ENCODE measurements at regions not wholly inside any gene's neighbourhood (a gene's known extent, or its start where the extent isn't known, plus 50 kb on each side); places are given as distances from the start of the nearest gene placed in this dataset.

- H3K79me2 ChIP-seq (ENCODE audit: insufficient read depth, low read length), result no peaks in the 10 kb centered on the region
- no peak overlapping the region for H3K4me3 ChIP-seq (replicated peaks in 1 of 3; ENCODE audit: insufficient read depth in 1 of 3, low read depth in 2 of 3, low read length in 3 of 3)
- no peak for DNase-seq (ENCODE audit: low spot score)
- no peaks in the 10 kb centered on the region for H3K36me3 ChIP-seq (replicated peaks in 1 of 2; ENCODE audit: control insufficient read depth in 1 of 2, insufficient read depth in 2 of 2, low read length in 2 of 2)
- no peaks in the 10 kb centered on the region for H3K9me3 ChIP-seq (ENCODE audit: low read length)
- ATAC-seq, result no peak
- H3K4me1 ChIP-seq (ENCODE audit: insufficient read depth, low read length), result peaks cover 7% of the 10 kb centered on the region; the same call in 1 of the 2 replicates
- no peak overlapping the region for H3K27ac ChIP-seq (ENCODE audit: extremely low read length, insufficient read depth, low read length)
- no peak for FAIRE-seq
- POLR2A ChIA-PET, result no interaction called here
- 4% methylated on average over 3 of the region's 5 CpGs for WGBS (ENCODE audit: low lambda C conversion rate)
- in situ Hi-C loops (cut with HindIII; ENCODE audit: extremely low pct_ligation_motif_present, low pct_unique_long_range_greater_than_20kb), result no loop called here
- no peak overlapping the region for H3K4me2 ChIP-seq (ENCODE audit: low read depth, low read length)
- H2AFZ ChIP-seq (ENCODE audit: low read length), result no peak overlapping the region
- no peaks in the 10 kb centered on the region for H4K20me1 ChIP-seq (ENCODE audit: insufficient read depth, low read length)
- CTCF ChIA-PET (ENCODE audit: low intra/inter-chr PET ratio, low total read pairs), result no interaction called here
- no peak overlapping the region for H3K9ac ChIP-seq (ENCODE audit: insufficient read depth, low read depth, low read length)
- intact Hi-C loops (cut with micrococcal nuclease; ENCODE audit: unreplicated experiment), result no loop called here
- no TSS peak for BruUV-seq (replicated peaks)
- H3K27me3 ChIP-seq (ENCODE audit: control insufficient read depth in 1 of 2, insufficient read depth in 2 of 2, low read length in 2 of 2), result peaks cover 6 to 25% of the 10 kb centered on the region in 2 experiments
- no peak for TF ChIP-seq ATF2 (CRISPR knock-in tag; IDR thresholded peaks at IDR 0.05)
- TF ChIP-seq GFI1 (CRISPR knock-in tag; IDR thresholded peaks at IDR 0.05; ENCODE audit: borderline replicate concordance), result no peak
- TF ChIP-seq ZBTB26 (CRISPR knock-in tag; IDR thresholded peaks at IDR 0.05; ENCODE audit: borderline replicate concordance), result no peak
- no peak for TF ChIP-seq NFE2 (CRISPR knock-in tag; IDR thresholded peaks at IDR 0.05)
- TF ChIP-seq ZFP36L1 (CRISPR knock-in tag; IDR thresholded peaks at IDR 0.05), result no peak
- TF ChIP-seq FOXP4 (CRISPR knock-in tag; IDR thresholded peaks at IDR 0.05), result no peak
- TF ChIP-seq POGK (CRISPR knock-in tag; conservative IDR thresholded peaks at IDR 0.05), result no peak
- TF ChIP-seq PHF21A (CRISPR knock-in tag; IDR thresholded peaks at IDR 0.05), result no peak
- no peak for TF ChIP-seq ZNF326 (CRISPR knock-in tag; IDR thresholded peaks at IDR 0.05; ENCODE audit: borderline replicate concordance)
- TF ChIP-seq ATF7 (IDR thresholded peaks at IDR 0.05), result no peak
- no peak for TF ChIP-seq ATF7 (CRISPR knock-in tag; IDR thresholded peaks at IDR 0.05)
- no peak for TF ChIP-seq ZNF567 (CRISPR knock-in tag; IDR thresholded peaks at IDR 0.05; ENCODE audit: borderline replicate concordance)
- TF ChIP-seq ZNF350 (CRISPR knock-in tag; IDR thresholded peaks at IDR 0.05; ENCODE audit: borderline replicate concordance, low read depth), result no peak
- TF ChIP-seq ZNF234 (CRISPR knock-in tag; conservative IDR thresholded peaks at IDR 0.05), result no peak
- TF ChIP-seq CTCF (CRISPR knock-in tag; IDR thresholded peaks at IDR 0.05), result no peak
- TF ChIP-seq E2F1 (CRISPR knock-in tag; IDR thresholded peaks at IDR 0.05), result no peak
- no peak for TF ChIP-seq ARNT (IDR thresholded peaks at IDR 0.05)
Measured at GRCh38 chr2:128497461-128497860, 178.8 kb upstream of the HS6ST1 start.
